GM23248 (cell line): ENCODE measurements at regions not wholly inside any gene's neighbourhood (a gene's known extent, or its start where the extent isn't known, plus 50 kb on each side); places are given as distances from the start of the nearest gene placed in this dataset.

Experiments
- DNase-seq: peaks from one replicate; pipeline ENCODE4 v3.0.0-alpha.2; 2015
- H2AFZ ChIP-seq: fragments of 200-600 bp; sonication (generic); 2 replicates; pipeline ENCODE4 v1.6.1; 2016; ENCODE audit warnings: antibody characterized with exemption
- H3F3A ChIP-seq: fragments of 200-600 bp; sonication (generic); 2 replicates; pipeline ENCODE4 v1.6.1; 2016; ENCODE audit warnings: mild to moderate bottlenecking, antibody characterized with exemption, mixed run types; ENCODE audit not compliant: insufficient read depth
- H3K27ac ChIP-seq: fragments of 200-600 bp; sonication (generic); 2 replicates; pipeline ENCODE4 v1.5.1; 2016; ENCODE audit warnings: mild to moderate bottlenecking
- H3K27me3 ChIP-seq: fragments of 200-600 bp; sonication (generic); replicated peaks from 2 replicates; pipeline ENCODE4 v1.6.1; 2016; ENCODE audit warnings: mild to moderate bottlenecking; ENCODE audit not compliant: insufficient read depth
- H3K36me3 ChIP-seq: fragments of 200-600 bp; sonication (generic); 2 replicates; pipeline ENCODE4 v1.6.1; 2016; ENCODE audit warnings: low read depth, mild to moderate bottlenecking
- H3K4me1 ChIP-seq: fragments of 200-600 bp; sonication (generic); 2 replicates; pipeline ENCODE4 v1.6.1; 2016; ENCODE audit warnings: mild to moderate bottlenecking; ENCODE audit not compliant: insufficient read depth
- H3K4me2 ChIP-seq: fragments of 200-600 bp; sonication (generic); one replicate; pipeline ENCODE4 v1.6.1; 2016; ENCODE audit warnings: mild to moderate bottlenecking; ENCODE audit not compliant: unreplicated experiment
- H3K4me3 ChIP-seq: fragments of 200-600 bp; sonication (generic); 2 replicates; pipeline ENCODE4 v1.5.1; 2016; ENCODE audit warnings: mild to moderate bottlenecking
- H3K79me2 ChIP-seq: fragments of 200-600 bp; sonication (generic); 2 replicates; pipeline ENCODE4 v1.6.1; 2016; ENCODE audit warnings: mild to moderate bottlenecking; ENCODE audit not compliant: insufficient read depth
- H3K9ac ChIP-seq: fragments of 200-600 bp; sonication (generic); 2 replicates; pipeline ENCODE4 v1.6.1; 2016; ENCODE audit warnings: mild to moderate bottlenecking
- H3K9me2 ChIP-seq: fragments of 200-600 bp; sonication (generic); 2 replicates; pipeline ENCODE4 v1.6.1; 2016; ENCODE audit warnings: mixed run types, mild to moderate bottlenecking, moderate library complexity; ENCODE audit not compliant: insufficient read depth
- H3K9me3 ChIP-seq: fragments of 200-600 bp; sonication (generic); one replicate; pipeline ENCODE4 v1.6.1; 2017; ENCODE audit warnings: low read depth
- H4K20me1 ChIP-seq: fragments of 200-600 bp; sonication (generic); 2 replicates; pipeline ENCODE4 v1.6.0; 2016; ENCODE audit not compliant: insufficient read depth
- EZH2 ChIP-seq: fragments of 200-600 bp; sonication (generic); IDR thresholded peaks from 2 replicates; pipeline ENCODE4 v1.6.1; 2018; ENCODE audit warnings: antibody characterized with exemption, mild to moderate bottlenecking; ENCODE audit not compliant: insufficient read depth, poor library complexity, severe bottlenecking
- EZH2phosphoT487 ChIP-seq: fragments of 200-600 bp; sonication (generic); IDR thresholded peaks from 2 replicates; pipeline ENCODE4 v1.6.1; 2018; ENCODE audit warnings: antibody characterized with exemption, moderate library complexity, mild to moderate bottlenecking, low read depth; ENCODE audit not compliant: insufficient read depth
- WGBS, 2 experiments: methylation state at CpG; one replicate each; pipeline ENCODE4 v1.1.6; 2015 to 2017; ENCODE audit warnings: low lambda C conversion rate in 2 of 2, low coverage in 1 of 2; ENCODE audit errors: missing lambda C conversion rate in 2 of 2; 5-methylcytosine and 5-hydroxymethylcytosine counted together
- in situ Hi-C: fragments of 300-500 bp; cut with MboI; formaldehyde crosslinking; loops from 2 replicates; pipeline ENCODE4 v1.15.0; 2020

DNA sequence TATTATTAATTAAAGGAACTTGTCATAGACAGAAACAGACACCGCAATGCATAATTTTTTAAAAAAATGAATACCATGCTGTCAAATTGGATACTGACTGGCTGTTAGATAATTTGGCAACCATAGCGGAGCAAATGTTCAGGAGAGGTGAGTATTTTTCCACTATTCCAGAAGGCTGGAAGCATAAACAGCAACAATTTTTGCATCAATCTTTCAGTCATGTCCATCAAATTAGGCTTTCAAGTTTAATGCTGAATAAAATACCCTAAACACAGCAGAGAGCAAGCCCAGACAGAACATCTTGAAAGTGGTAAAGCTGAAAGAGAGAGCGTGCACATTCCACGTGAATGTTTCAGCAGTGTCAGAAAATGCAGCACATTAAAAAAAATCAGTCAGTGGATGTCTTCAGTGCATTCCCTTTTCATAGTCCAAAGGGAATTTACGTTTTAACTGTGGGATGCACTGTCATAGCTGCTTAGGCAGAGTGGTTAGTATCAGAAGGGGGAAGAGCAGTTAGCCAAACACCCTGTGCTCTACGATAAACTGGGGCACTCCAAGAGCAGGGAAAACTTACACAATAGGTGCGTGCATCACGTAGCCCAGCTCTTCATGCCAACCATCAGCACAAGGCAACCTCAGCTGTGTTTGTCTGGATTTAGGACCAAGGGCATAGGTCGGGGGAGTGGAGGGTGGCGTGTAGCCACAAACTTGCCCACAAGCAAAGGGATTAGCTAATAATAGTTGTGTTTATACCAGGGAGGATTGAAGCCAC, 116.2 kb upstream of the STMND1 start:
- in situ Hi-C loops, result no loop called here

DNA sequence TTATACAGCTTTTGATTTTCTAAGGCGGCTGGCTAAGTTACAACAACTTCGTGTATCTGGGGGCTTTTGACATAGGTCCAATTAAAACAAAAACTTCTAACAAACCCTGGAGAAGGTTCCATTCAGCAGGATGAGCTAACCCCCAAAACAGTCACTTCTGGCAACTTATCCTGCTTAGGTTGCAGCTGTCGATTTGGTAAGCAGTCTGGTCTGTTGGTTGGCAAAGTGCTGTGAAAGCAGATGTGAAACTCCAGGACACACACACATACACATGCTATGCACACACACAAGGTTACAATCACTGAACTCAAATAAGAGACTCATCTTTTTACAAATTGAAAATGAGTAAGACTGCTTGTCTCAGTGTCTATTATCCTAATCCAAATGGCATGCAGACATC, 119.0 kb upstream of the STMND1 start:
- 19 to 21% methylated on average over 3 of the region's 3 CpGs for WGBS, 2 experiments
- no peaks in the 10 kb centered on the region for H3K36me3 ChIP-seq
- no peaks in the 10 kb centered on the region for H3K9me2 ChIP-seq
- H2AFZ ChIP-seq, result no peak overlapping the region
- in situ Hi-C loops, result no loop called here
- peak; percentile 93 for DNase-seq
- H3K27ac ChIP-seq, result peak overlapping the region; percentile 36
- no peaks in the 10 kb centered on the region for H3K9me3 ChIP-seq
- no peaks in the 10 kb centered on the region for H3K27me3 ChIP-seq
- TF ChIP-seq EZH2, result no peak
- TF ChIP-seq EZH2phosphoT487, result no peak
- no peaks in the 10 kb centered on the region for H4K20me1 ChIP-seq
- H3K79me2 ChIP-seq, result no peaks in the 10 kb centered on the region
- no peak overlapping the region for H3K9ac ChIP-seq
- H3K4me2 ChIP-seq, result no peak overlapping the region
- peaks cover 43% of the 10 kb centered on the region for H3F3A ChIP-seq
- H3K4me3 ChIP-seq, result no peak overlapping the region
- H3K4me1 ChIP-seq, result peaks cover 36% of the 10 kb centered on the region

More for the DNA sequence above, 116.2 kb upstream of the STMND1 start:
- Histone ChIP-seq H3K79me2 (no peaks in the 10 kb centered on the region), H2AFZ (peak overlapping the region; percentile 56), H3K9ac (peak overlapping the region; percentile 64), H3K9me3 (no peaks in the 10 kb centered on the region), H3F3A (peaks cover 43% of the 10 kb centered on the region), H3K36me3 (no peaks in the 10 kb centered on the region), H4K20me1 (no peaks in the 10 kb centered on the region), H3K4me2 (peak overlapping the region; percentile 80), H3K4me1 (peaks cover 36% of the 10 kb centered on the region), H3K4me3 (peak overlapping the region; percentile 61), H3K9me2 (no peaks in the 10 kb centered on the region), H3K27ac (peak overlapping the region; percentile 83), H3K27me3 (no peaks in the 10 kb centered on the region)
- TF ChIP-seq EZH2phosphoT487, result no peak
- TF ChIP-seq EZH2, result no peak
- 16 to 24% methylated on average over 10 of the region's 10 CpGs for WGBS, 2 experiments
- DNase-seq, result peak; percentile 85

DNA sequence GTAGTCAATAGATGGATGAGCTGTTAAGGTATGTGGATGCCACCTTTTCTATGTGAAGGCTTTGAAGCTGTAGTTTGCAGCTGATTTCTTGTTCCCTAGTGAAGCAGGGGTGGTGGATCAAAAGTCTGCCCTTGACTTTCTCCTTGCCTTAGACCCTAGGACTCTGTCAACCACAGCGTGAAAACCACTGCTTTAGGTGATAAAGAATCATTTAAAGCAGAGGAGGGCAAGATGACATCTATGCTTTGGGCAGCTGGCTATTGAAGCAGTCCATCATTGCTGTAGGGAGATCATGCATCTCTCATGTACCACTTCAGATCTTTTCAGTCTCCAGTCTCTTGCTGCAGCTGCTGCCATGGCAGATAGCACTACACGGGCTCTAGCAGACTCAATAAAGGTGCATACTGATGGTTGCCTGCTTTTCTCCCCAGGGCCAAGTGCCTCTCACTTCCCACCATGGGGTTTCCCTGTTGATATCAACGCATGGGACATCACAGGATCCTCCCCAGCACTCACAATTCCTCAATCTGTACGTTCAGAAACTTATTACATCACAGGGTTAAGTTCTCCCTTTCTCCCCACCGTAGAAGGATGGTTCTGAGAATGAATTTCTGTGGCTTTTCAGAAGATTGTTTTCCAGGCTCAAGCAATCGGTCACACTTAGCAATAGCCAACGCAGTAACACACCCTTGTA, 122.0 kb upstream of the STMND1 start:
- in situ Hi-C loops, result no loop called here

DNA sequence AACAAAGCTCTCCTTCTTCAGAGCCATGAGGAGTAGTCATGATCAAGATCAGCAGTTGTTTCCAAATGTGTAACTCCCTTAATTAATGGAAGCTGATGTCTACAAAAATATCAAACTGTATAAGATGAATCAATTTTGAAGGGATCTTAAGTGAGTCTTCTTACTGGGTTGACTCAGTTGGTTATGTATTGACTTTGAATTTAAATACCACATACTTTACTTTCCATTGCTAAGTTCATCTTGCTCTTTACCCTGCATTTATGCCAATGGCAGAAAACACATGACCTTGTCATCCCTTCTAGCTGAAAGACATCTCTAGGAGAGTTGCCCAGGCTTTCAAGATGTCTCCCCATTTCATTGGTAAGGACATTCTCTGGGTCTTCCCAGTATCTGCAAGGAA, 123.2 kb upstream of the STMND1 start:
- Histone ChIP-seq H3K9me2 (no peaks in the 10 kb centered on the region), H3F3A (peaks cover 11% of the 10 kb centered on the region; the same call in 1 of the 2 replicates), H3K4me3 (no peak overlapping the region), H3K27me3 (no peaks in the 10 kb centered on the region), H3K9me3 (no peaks in the 10 kb centered on the region), H3K9ac (no peak overlapping the region), H3K4me1 (peaks cover 21% of the 10 kb centered on the region), H3K27ac (no peak overlapping the region), H2AFZ (no peak overlapping the region), H3K79me2 (no peaks in the 10 kb centered on the region), H3K4me2 (no peak overlapping the region), H4K20me1 (no peaks in the 10 kb centered on the region), H3K36me3 (no peaks in the 10 kb centered on the region)
- in situ Hi-C loops, result no loop called here
- no peak for DNase-seq
- TF ChIP-seq EZH2phosphoT487 (no peak), EZH2 (no peak)

More for the DNA sequence above, 122.0 kb upstream of the STMND1 start:
- Histone ChIP-seq H3K4me2 (no peak overlapping the region), H3K27me3 (no peaks in the 10 kb centered on the region), H3K79me2 (no peaks in the 10 kb centered on the region), H3K36me3 (no peaks in the 10 kb centered on the region), H3K4me1 (peaks cover 17% of the 10 kb centered on the region), H4K20me1 (no peaks in the 10 kb centered on the region), H2AFZ (no peak overlapping the region), H3K9me2 (no peaks in the 10 kb centered on the region), H3K27ac (no peak overlapping the region), H3K9ac (no peak overlapping the region), H3K4me3 (no peak overlapping the region), H3K9me3 (no peaks in the 10 kb centered on the region), H3F3A (peaks cover 18% of the 10 kb centered on the region; the same call in 1 of the 2 replicates)
- no peak for DNase-seq
- 78 to 80% methylated on average over 7 of the region's 7 CpGs for WGBS, 2 experiments
- TF ChIP-seq EZH2, result no peak
- TF ChIP-seq EZH2phosphoT487, result no peak
